Mesothelial cell of epicardium (in vitro differentiated cells): ENCODE measurements at regions not wholly inside any gene's neighbourhood (a gene's known extent, or its start where the extent isn't known, plus 50 kb on each side); places are given as distances from the start of the nearest gene placed in this dataset.

Experiments used
- DNase-seq, 2 experiments: peaks; one replicate each; pipeline ENCODE4 v3.0.0; 2021; ENCODE audit warnings: low spot score in 2 of 2; ENCODE audit not compliant: unreplicated experiment in 2 of 2
- H3K27ac Mint-ChIP-seq: 2 replicates; pipeline ENCODE4 v1.8.0; 2021; ENCODE audit warnings: mixed read lengths
- H3K27me3 Mint-ChIP-seq: 2 replicates; pipeline ENCODE4 v1.8.0; 2021; ENCODE audit warnings: low read depth, mixed read lengths
- H3K36me3 Mint-ChIP-seq: 2 replicates; pipeline ENCODE4 v1.8.0; 2021; ENCODE audit warnings: mixed read lengths
- H3K4me1 Mint-ChIP-seq: 2 replicates; pipeline ENCODE4 v1.8.0; 2021; ENCODE audit warnings: mixed read lengths
- H3K4me3 Mint-ChIP-seq: 2 replicates; pipeline ENCODE4 v1.8.0; 2021; ENCODE audit warnings: mild to moderate bottlenecking, moderate library complexity, mixed read lengths
- H3K9me3 Mint-ChIP-seq: 2 replicates; pipeline ENCODE4 v1.8.0; 2021; ENCODE audit warnings: mixed read lengths
- TF ChIP-seq, protein P1 (sequence below): fragments of 200-600 bp; sonication (generic); IDR thresholded peaks from one replicate; pipeline ENCODE4 v1.5.0; 2021; ENCODE audit warnings: antibody characterized with exemption; ENCODE audit not compliant: unreplicated experiment

GRCh38 chr2:21326152-21326551 is 202.4 kb downstream of the TDRD15 start:
- TF ChIP-seq, protein P1, sequence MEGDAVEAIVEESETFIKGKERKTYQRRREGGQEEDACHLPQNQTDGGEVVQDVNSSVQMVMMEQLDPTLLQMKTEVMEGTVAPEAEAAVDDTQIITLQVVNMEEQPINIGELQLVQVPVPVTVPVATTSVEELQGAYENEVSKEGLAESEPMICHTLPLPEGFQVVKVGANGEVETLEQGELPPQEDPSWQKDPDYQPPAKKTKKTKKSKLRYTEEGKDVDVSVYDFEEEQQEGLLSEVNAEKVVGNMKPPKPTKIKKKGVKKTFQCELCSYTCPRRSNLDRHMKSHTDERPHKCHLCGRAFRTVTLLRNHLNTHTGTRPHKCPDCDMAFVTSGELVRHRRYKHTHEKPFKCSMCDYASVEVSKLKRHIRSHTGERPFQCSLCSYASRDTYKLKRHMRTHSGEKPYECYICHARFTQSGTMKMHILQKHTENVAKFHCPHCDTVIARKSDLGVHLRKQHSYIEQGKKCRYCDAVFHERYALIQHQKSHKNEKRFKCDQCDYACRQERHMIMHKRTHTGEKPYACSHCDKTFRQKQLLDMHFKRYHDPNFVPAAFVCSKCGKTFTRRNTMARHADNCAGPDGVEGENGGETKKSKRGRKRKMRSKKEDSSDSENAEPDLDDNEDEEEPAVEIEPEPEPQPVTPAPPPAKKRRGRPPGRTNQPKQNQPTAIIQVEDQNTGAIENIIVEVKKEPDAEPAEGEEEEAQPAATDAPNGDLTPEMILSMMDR: no peak

GRCh38 chr2:21328177-21328576 is 204.4 kb downstream of the TDRD15 start:
- H3K4me3 Mint-ChIP-seq: no peak overlapping the region
- DNase-seq: no peak
- no peaks in the 10 kb centered on the region for H3K36me3 Mint-ChIP-seq
- H3K4me1 Mint-ChIP-seq: no peaks in the 10 kb centered on the region
- H3K27ac Mint-ChIP-seq: no peak overlapping the region
- H3K9me3 Mint-ChIP-seq: peaks cover 3% of the 10 kb centered on the region
- H3K27me3 Mint-ChIP-seq: no peaks in the 10 kb centered on the region
- TF ChIP-seq, protein P1: no peak

More at GRCh38 chr2:21326152-21326551, 202.4 kb downstream of the TDRD15 start:
- no peak overlapping the region for H3K27ac Mint-ChIP-seq
- H3K4me1 Mint-ChIP-seq: peaks cover 2% of the 10 kb centered on the region
- DNase-seq: no peak
- H3K4me3 Mint-ChIP-seq: no peak overlapping the region
- H3K27me3 Mint-ChIP-seq: no peaks in the 10 kb centered on the region
- H3K36me3 Mint-ChIP-seq: no peaks in the 10 kb centered on the region
- peaks cover 3% of the 10 kb centered on the region for H3K9me3 Mint-ChIP-seq

DNA sequence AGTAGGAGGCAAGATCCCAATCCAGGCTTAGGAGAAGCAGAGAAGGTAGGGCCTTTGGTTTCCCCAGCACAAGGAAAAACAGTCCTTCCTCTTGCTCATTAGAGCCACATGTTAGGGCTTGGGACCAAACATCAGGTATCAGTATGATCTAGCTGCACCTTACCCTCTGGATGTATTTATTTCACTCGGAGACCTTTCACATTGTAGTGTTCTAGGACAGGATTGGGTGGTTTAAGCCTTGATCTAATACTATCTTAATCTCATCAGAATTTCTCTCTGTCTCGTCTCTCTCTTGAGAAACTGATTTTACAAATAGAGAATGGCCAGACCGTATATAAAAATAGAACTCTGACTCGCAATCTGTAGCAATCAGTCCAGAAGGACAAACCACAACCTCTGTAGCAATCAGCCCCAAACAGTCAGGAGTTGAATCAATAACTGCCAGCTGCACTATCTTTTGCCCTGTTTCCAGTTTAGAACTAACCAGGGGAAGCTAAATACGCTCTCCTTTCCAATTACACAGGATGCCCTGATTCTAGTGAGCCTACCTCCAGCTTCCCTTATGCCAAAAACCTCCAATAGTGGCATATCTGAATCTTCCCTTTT is 207.1 kb downstream of the TDRD15 start:
- peaks cover 9% of the 10 kb centered on the region for H3K9me3 Mint-ChIP-seq
- H3K4me3 Mint-ChIP-seq: no peak overlapping the region
- H3K27me3 Mint-ChIP-seq: no peaks in the 10 kb centered on the region
- no peak for DNase-seq
- H3K4me1 Mint-ChIP-seq: no peaks in the 10 kb centered on the region
- H3K36me3 Mint-ChIP-seq: no peaks in the 10 kb centered on the region
- H3K27ac Mint-ChIP-seq: no peak overlapping the region
- TF ChIP-seq, protein P1: no peak

DNA sequence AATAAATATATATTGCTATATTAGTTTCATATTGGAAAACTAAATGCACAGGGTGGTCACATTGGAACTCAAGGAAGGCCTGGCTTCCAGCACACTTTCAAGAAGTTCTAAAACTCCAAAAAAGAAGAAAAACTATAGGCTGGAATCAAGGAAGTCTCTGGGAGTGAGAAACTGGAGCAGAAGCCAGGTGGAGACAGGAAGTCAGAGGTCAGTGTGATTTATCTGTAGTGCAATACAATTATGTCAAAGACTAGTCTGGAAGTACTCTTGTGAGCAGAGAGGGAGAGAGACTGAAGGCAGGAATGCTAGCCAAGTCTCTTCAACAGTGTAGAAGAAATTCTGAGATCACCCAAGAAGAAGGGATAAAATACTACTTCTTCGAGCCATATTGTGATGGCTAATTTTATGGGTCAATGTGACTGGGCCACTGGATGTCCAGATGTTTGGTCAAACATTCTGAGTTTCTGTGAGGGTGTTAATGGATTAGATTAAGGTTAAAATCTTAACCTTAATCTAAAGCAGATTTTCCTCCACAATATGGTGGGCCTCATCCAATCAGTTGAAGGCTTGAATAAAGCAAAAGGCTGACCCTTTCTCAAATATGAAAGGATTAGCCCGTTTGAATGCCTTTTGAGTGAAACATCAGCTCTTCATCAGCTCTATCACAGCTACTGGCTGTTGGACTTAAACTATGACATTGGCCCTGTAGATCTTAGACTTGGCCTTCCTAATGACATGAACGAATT is 208.0 kb downstream of the TDRD15 start:
- Mint-ChIP-seq H3K36me3 (no peaks in the 10 kb centered on the region), H3K27ac (no peak overlapping the region), H3K4me1 (no peaks in the 10 kb centered on the region), H3K27me3 (no peaks in the 10 kb centered on the region), H3K4me3 (no peak overlapping the region), H3K9me3 (peaks cover 14% of the 10 kb centered on the region)
- TF ChIP-seq, protein P1: no peak
- no peak for DNase-seq

- no peak overlapping the region for H3K4me3 Mint-ChIP-seq
- H3K27me3 Mint-ChIP-seq: no peaks in the 10 kb centered on the region
- H3K4me1 Mint-ChIP-seq: no peaks in the 10 kb centered on the region
- H3K9me3 Mint-ChIP-seq: peaks cover 27% of the 10 kb centered on the region
- no peak for DNase-seq
- no peaks in the 10 kb centered on the region for H3K36me3 Mint-ChIP-seq
- TF ChIP-seq, protein P1: no peak
- no peak overlapping the region for H3K27ac Mint-ChIP-seq
Observed at GRCh38 chr2:21332993-21333625, 209.3 kb downstream of the TDRD15 start.
